GM12878 (cell line): ENCODE measurements at regions not wholly inside any gene's neighbourhood (a gene's known extent, or its start where the extent isn't known, plus 50 kb on each side); places are given as distances from the start of the nearest gene placed in this dataset.

ENCODE experiments used
- ATAC-seq: fragments of 200-7000 bp; cut with Tn5 transposase; 3 replicates; pipeline ENCODE4 v1.9.1; 2020; ENCODE audit warnings: mild to moderate bottlenecking, moderate library complexity
- BruUV-seq: library from RNA; stranded (reverse); fragments of 400-500 nt; replicated peaks from 2 replicates; lab custom pipeline; 2021; lab: Mats Ljungman, UMichigan
- CTCF ChIA-PET: fragments of 300-600 bp; sonication (Branson Sonifier 250); formaldehyde crosslinking; extraction: SDS; loops from one replicate; lab custom pipeline; 2021; ENCODE audit warnings: inconsistent platforms; lab: Yijun Ruan, JAX
- POLR2A ChIA-PET: fragments of 350-600 bp; formaldehyde crosslinking; extraction: SDS; loops from one replicate; lab custom pipeline; 2021; ENCODE audit warnings: inconsistent platforms; lab: Charles Lee
- RAD21 ChIA-PET: fragments of 300-600 bp; sonication (Branson Sonifier 250); formaldehyde crosslinking; loops from one replicate; lab custom pipeline; 2023; ENCODE audit warnings: antibody characterized with exemption; ENCODE audit not compliant: unreplicated experiment; lab: Charles Lee
- SMC1A ChIA-PET: fragments of 300-600 bp; sonication (Branson Sonifier 250); formaldehyde crosslinking; loops from one replicate; lab custom pipeline; 2023; ENCODE audit not compliant: unreplicated experiment, uncharacterized antibody; lab: Charles Lee
- DNase-seq: peaks from one replicate; pipeline ENCODE4 v3.0.0-alpha.2; 2011; ENCODE audit warnings: low read depth, low spot score
- FAIRE-seq: peaks from 3 replicates; lab custom pipeline; 2011; peaks lifted over from hg19 to GRCh38; lab: Jason Lieb, UNC
- H2AFZ ChIP-seq: 2 replicates; pipeline ENCODE4 v1.6.0; 2011; ENCODE audit warnings: low read depth, low read length, control low read depth; ENCODE audit not compliant: control insufficient read depth
- H3K27ac ChIP-seq: 2 replicates; pipeline ENCODE4 v1.5.1; 2011; ENCODE audit warnings: control low read depth; ENCODE audit not compliant: control insufficient read depth, insufficient read depth
- H3K27me3 ChIP-seq, 2 experiments: replicated peaks in 1 of 2; 2 replicates each; pipeline versions ENCODE4 v1.6.0 to v1.6.1; 2011; ENCODE audit warnings: low read length in 1 of 2; ENCODE audit not compliant: control insufficient read depth in 2 of 2, insufficient read depth in 2 of 2
- H3K36me3 ChIP-seq, 2 experiments: 2 replicates each; pipeline ENCODE4 v1.5.1; 2011; ENCODE audit warnings: low read length in 1 of 2; ENCODE audit not compliant: control insufficient read depth in 2 of 2, insufficient read depth in 2 of 2
- H3K4me1 ChIP-seq: 2 replicates; pipeline ENCODE4 v1.6.1; 2011; ENCODE audit warnings: mild to moderate bottlenecking, low read length, moderate library complexity, mixed read lengths; ENCODE audit not compliant: control insufficient read depth, insufficient read depth
- H3K4me2 ChIP-seq: 2 replicates; pipeline ENCODE4 v1.6.0; 2011; ENCODE audit warnings: control low read depth; ENCODE audit not compliant: control insufficient read depth, insufficient read depth
- H3K4me3 ChIP-seq: fragments of 200-600 bp; sonication (generic); 2 replicates; pipeline ENCODE4 v1.5.1; 2016
- H3K79me2 ChIP-seq: 2 replicates; pipeline ENCODE4 v1.6.0; 2011; ENCODE audit warnings: low read length; ENCODE audit not compliant: control insufficient read depth, insufficient read depth
- H3K9ac ChIP-seq: 2 replicates; pipeline ENCODE4 v1.8.0; 2011; ENCODE audit warnings: low read length, control low read depth, mixed read lengths; ENCODE audit not compliant: control insufficient read depth, insufficient read depth
- H3K9me3 ChIP-seq: replicated peaks from 3 replicates; pipeline ENCODE4 v1.5.1; 2011; ENCODE audit warnings: mild to moderate bottlenecking, low read length; ENCODE audit not compliant: control insufficient read depth, insufficient read depth
- H4K20me1 ChIP-seq: 2 replicates; pipeline ENCODE4 v1.6.0; 2011; ENCODE audit not compliant: control insufficient read depth, insufficient read depth
- CBFB ChIP-seq: IDR thresholded peaks from 2 replicates; pipeline ENCODE4 v1.6.1; 2016; ENCODE audit warnings: antibody characterized with exemption, low read depth
- KAT2A ChIP-seq: conservative IDR thresholded peaks from 2 replicates; pipeline ENCODE4 v1.6.1; 2011; ENCODE audit warnings: low read depth, low read length; ENCODE audit not compliant: control insufficient read depth
- KDM1A ChIP-seq: fragments of 200-600 bp; sonication (generic); IDR thresholded peaks from 2 replicates; pipeline ENCODE4 v1.6.1; 2016; ENCODE audit warnings: borderline replicate concordance
- NBN ChIP-seq: fragments of 450-650 bp; IDR thresholded peaks from 2 replicates; pipeline ENCODE4 v1.6.1; 2016
- NFIC ChIP-seq: IDR thresholded peaks from 2 replicates; pipeline ENCODE4 v1.6.1; 2012; ENCODE audit warnings: low read depth, mild to moderate bottlenecking, inconsistent platforms, low read length, moderate library complexity
- POLR2AphosphoS2 ChIP-seq: IDR thresholded peaks from 2 replicates; pipeline ENCODE4 v1.6.1; 2011; ENCODE audit warnings: low read depth, mild to moderate bottlenecking, low read length, improper control_type of control experiment, moderate library complexity
- REST ChIP-seq: IDR thresholded peaks from 2 replicates; pipeline ENCODE4 v1.6.1; 2012; ENCODE audit warnings: mild to moderate bottlenecking, low read depth, low read length
- STAT3 ChIP-seq: IDR thresholded peaks from 2 replicates; pipeline ENCODE4 v1.6.1; 2011; ENCODE audit warnings: low read depth, low read length, improper control_type of control experiment
- TCF3 ChIP-seq: IDR thresholded peaks from 2 replicates; pipeline ENCODE4 v1.6.1; 2012; ENCODE audit warnings: low read depth, mild to moderate bottlenecking, low read length, borderline replicate concordance; ENCODE audit not compliant: insufficient read depth
- ZNF207 ChIP-seq: fragments of 450-650 bp; IDR thresholded peaks from 2 replicates; pipeline ENCODE4 v1.6.1; 2014; ENCODE audit warnings: antibody characterized with exemption, mild to moderate bottlenecking, borderline replicate concordance
- ZNF384 ChIP-seq: IDR thresholded peaks from 2 replicates; pipeline ENCODE4 v1.6.1; 2012; ENCODE audit warnings: low read depth, mild to moderate bottlenecking, low read length, improper control_type of control experiment, borderline replicate concordance
- ZNF687 ChIP-seq: fragments of 450-650 bp; IDR thresholded peaks from 2 replicates; pipeline ENCODE4 v1.6.1; 2017; ENCODE audit warnings: mild to moderate bottlenecking, moderate library complexity
- ZSCAN29 ChIP-seq: fragments of 450-650 bp; IDR thresholded peaks from 2 replicates; pipeline ENCODE4 v1.6.1; 2017; ENCODE audit warnings: mild to moderate bottlenecking, moderate library complexity
- WGBS: methylation state at CpG from one replicate; pipeline ENCODE4 v1.1.6; 2016; ENCODE audit warnings: low lambda C conversion rate; ENCODE audit not compliant: insufficient replicate concordance, insufficient coverage; ENCODE audit errors: missing lambda C conversion rate; 5-methylcytosine and 5-hydroxymethylcytosine counted together
- in situ Hi-C: fragments of 300-500 bp; cut with MboI; formaldehyde crosslinking; loops from 9 replicates; pipeline ENCODE4 v1.14.3; 2018; ENCODE audit warnings: mixed read lengths
- intact Hi-C: fragments of 100-400 bp; cut with micrococcal nuclease; formaldehyde crosslinking; loops from one replicate; pipeline ENCODE4 v1.14.2; 2022; ENCODE audit not compliant: unreplicated experiment

- POLR2A ChIA-PET: no interaction called here
- CTCF ChIA-PET: interaction anchor here (0.9 to 1.5 kb wide), 3 partner anchors 21 to 295 kb away, joined by 3 to 4 read pairs (median 3); no protein-coding TSS in a partner anchor
- in situ Hi-C loops: no loop called here
- Histone ChIP-seq H3K27me3 (no peaks in the 10 kb centered on the region), H3K36me3 (no peaks in the 10 kb centered on the region), H3K9me3 (no peaks in the 10 kb centered on the region), H3K4me3 (no peak overlapping the region), H4K20me1 (no peaks in the 10 kb centered on the region), H3K4me1 (no peaks in the 10 kb centered on the region), H3K79me2 (no peaks in the 10 kb centered on the region)
- intact Hi-C loops: no loop called here
- SMC1A ChIA-PET: no interaction called here
- no TSS peak for BruUV-seq
- ATAC-seq: no peak
- no peak for DNase-seq
- no peak for FAIRE-seq
- TF ChIP-seq NFIC (no peak), NBN (no peak), POLR2AphosphoS2 (no peak), STAT3 (no peak), ZSCAN29 (no peak), KDM1A (no peak), TCF3 (no peak), ZNF207 (no peak), CBFB (no peak), ZNF687 (no peak), KAT2A (no peak), REST (no peak), ZNF384 (no peak)
- TF ChIP-seq, all 136 proteins: peak for 0
- no peak overlapping the region for H3K9ac ChIP-seq
- no peak overlapping the region for H3K27ac ChIP-seq
- H2AFZ ChIP-seq: no peak overlapping the region
- H3K4me2 ChIP-seq: no peak overlapping the region
- WGBS: 54% methylated on average over 2 of the region's 2 CpGs
- RAD21 ChIA-PET: no interaction called here
Measured at GRCh38 chr2:226184540-226184939, 615.1 kb downstream of the IRS1 start.
